Mucosa of descending colon (tissue), 3 donors: ENCODE measurements at regions not wholly inside any gene's neighbourhood (a gene's known extent, or its start where the extent isn't known, plus 50 kb on each side); places are given as distances from the start of the nearest gene placed in this dataset.

Source experiments
- ATAC-seq: fragments of 200-7000 bp; cut with Tn5 transposase; one replicate; pipeline ENCODE4 v1.9.1; 2020; ENCODE audit warnings: mild to moderate bottlenecking, moderate library complexity
- DNase-seq, 3 donors: peaks; one replicate each; pipeline ENCODE4 v3.0.0-alpha.2; 2020
- H3K36me3 ChIP-seq: fragments of 200-600 bp; one replicate; pipeline ENCODE4 v1.8.0; 2021; ENCODE audit warnings: low read depth, mild to moderate bottlenecking
- H3K4me1 ChIP-seq: fragments of 200-600 bp; one replicate; pipeline ENCODE4 v1.8.0; 2021; ENCODE audit warnings: low read depth, mild to moderate bottlenecking
- H3K4me3 ChIP-seq: fragments of 200-600 bp; one replicate; pipeline ENCODE4 v1.8.0; 2021; ENCODE audit warnings: mild to moderate bottlenecking
- H3K9me3 ChIP-seq: fragments of 200-600 bp; one replicate; pipeline ENCODE4 v1.8.0; 2021; ENCODE audit warnings: mild to moderate bottlenecking
- intact Hi-C, 2 donors: fragments of 100-400 bp; cut with DNase I in 1 of 2; cut with micrococcal nuclease in 1 of 2; formaldehyde crosslinking; loops; one replicate each; pipeline versions ENCODE4 v1.11.0 to v1.11.1; 2022; cut with DNase I, micrococcal nuclease
- TF ChIP-seq, protein P1 (sequence below): fragments of 200-600 bp; IDR thresholded peaks from one replicate; pipeline ENCODE4 v1.8.0; 2022; ENCODE audit warnings: antibody characterized with exemption, mild to moderate bottlenecking
- donor health status: DM: no; HTN: no; CAD: no; lungs with moderate emphysema.
- donor health status: DM: no; HTN: no; CAD: no.
- donor health status: DM: no; HTN: yes; CAD: no.

DNA sequence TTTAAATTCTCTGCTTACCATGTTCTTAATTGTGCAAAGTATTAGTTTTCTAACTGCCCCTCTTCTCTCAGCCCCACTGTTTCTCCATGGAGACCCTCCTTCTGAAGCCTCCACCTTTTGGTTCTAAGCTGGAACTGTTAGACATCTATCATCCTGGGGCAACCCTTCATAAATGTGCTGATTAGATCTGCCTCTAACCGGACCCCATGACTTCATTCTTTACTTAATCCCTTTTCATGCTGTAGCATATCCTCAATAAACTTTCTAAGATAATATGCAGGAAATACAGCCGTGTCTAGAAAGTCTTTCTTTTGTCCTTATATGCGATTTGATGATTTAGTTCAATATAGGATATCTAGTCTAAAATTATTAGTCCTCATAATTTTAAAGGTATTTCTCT is 1020.1 kb downstream of the ADGRL2 start:
- TF ChIP-seq, protein P1, sequence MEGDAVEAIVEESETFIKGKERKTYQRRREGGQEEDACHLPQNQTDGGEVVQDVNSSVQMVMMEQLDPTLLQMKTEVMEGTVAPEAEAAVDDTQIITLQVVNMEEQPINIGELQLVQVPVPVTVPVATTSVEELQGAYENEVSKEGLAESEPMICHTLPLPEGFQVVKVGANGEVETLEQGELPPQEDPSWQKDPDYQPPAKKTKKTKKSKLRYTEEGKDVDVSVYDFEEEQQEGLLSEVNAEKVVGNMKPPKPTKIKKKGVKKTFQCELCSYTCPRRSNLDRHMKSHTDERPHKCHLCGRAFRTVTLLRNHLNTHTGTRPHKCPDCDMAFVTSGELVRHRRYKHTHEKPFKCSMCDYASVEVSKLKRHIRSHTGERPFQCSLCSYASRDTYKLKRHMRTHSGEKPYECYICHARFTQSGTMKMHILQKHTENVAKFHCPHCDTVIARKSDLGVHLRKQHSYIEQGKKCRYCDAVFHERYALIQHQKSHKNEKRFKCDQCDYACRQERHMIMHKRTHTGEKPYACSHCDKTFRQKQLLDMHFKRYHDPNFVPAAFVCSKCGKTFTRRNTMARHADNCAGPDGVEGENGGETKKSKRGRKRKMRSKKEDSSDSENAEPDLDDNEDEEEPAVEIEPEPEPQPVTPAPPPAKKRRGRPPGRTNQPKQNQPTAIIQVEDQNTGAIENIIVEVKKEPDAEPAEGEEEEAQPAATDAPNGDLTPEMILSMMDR = no peak

DNA sequence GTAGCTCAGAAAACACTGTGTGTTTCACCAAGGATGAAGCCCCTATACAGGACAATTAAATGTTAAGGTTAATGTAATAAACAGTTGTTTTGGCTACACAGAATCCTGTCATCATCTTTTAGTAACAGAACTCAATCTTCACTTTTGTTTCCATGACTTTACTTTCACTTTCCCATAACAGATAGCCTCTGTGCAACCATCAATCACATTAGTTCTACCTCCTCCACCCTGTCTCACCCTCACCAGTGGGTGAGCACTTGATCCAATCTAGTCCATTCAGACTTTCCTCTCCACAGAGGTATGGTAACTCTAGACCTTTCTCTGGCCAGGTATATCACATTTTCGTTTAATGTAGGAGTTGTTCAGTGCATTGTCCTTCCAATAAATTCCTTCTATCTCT is 1018.5 kb downstream of the ADGRL2 start:
- ATAC-seq (no peak), DNase-seq (no peak)
- Histone ChIP-seq H3K4me1 (no peaks in the 10 kb centered on the region), H3K4me3 (no peak overlapping the region), H3K36me3 (no peaks in the 10 kb centered on the region), H3K9me3 (no peaks in the 10 kb centered on the region)
- TF ChIP-seq, protein P1 = no peak
- intact Hi-C loops = no loop called here

More for the DNA sequence above, 1020.1 kb downstream of the ADGRL2 start:
- no peak overlapping the region for H3K4me3 ChIP-seq
- H3K36me3 ChIP-seq = no peaks in the 10 kb centered on the region
- ATAC-seq = no peak
- DNase-seq = no peak
- intact Hi-C loops = no loop called here
- H3K4me1 ChIP-seq = no peaks in the 10 kb centered on the region
- H3K9me3 ChIP-seq = no peaks in the 10 kb centered on the region

DNA sequence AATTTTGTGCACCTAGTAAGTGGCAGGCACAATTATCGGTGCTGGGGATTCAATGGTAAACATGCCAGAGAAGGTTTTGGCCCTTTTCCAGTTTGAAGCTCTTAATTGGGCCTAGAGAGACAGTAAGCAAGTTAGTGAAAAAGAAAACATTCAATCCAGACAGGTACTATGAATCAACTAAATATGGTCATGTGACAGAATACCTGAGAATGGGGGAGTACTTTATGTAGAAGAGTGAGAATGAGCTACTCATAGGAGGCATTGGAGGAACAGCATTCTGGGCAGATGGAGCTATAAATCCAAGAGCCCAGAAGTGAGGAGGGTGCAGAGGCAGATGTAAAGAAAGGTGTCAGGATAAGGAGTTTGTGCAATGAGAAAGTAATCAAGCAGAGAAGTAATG is 1017.9 kb downstream of the ADGRL2 start:
- Histone ChIP-seq H3K36me3 (no peaks in the 10 kb centered on the region), H3K4me1 (no peaks in the 10 kb centered on the region), H3K9me3 (no peaks in the 10 kb centered on the region), H3K4me3 (no peak overlapping the region)
- no peak for ATAC-seq
- TF ChIP-seq, protein P1 = no peak
- intact Hi-C loops = no loop called here
- DNase-seq = no peak

DNA sequence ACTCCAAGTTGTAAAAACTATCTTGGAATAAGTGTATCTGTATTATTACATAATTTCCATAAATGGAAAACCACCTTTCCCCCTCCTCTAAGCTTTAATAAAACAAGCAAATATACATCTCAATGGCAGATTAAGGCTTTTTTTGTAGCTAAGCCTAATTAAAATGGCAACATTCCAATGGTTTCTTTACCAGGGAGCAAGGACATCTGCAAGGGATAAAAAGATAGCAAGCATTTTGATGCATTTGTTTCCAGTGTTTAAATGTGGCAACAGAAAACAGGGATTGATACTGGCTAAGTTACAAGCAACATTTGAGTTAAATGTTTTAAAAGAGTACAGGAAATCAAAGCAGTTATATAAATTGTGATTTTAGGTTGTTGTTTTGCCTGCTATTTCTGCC is 1012.7 kb downstream of the ADGRL2 start:
- DNase-seq (no peak), ATAC-seq (no peak)
- no peaks in the 10 kb centered on the region for H3K4me1 ChIP-seq
- intact Hi-C loops = no loop called here
- H3K9me3 ChIP-seq = no peaks in the 10 kb centered on the region
- TF ChIP-seq, protein P1 = no peak
- H3K36me3 ChIP-seq = no peaks in the 10 kb centered on the region
- H3K4me3 ChIP-seq = no peak overlapping the region

DNA sequence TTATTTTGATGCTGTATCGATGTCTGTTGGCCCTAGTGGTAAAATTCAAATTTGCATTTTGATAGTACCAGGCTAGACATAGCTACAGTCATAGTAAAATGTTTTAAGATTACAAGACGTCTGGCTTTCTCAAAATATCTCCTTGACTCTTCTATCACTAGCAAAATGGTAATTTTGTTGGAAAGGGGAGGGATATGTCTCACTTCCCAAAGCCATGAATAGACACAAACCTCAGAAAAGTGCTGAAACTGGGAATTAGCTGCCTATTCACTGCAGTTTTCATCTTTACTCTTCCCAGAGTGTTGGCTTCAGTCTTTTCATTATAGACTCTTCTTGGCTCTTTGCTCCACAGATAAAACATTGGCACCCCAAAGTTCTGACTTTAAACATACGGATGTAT is 1009.9 kb downstream of the ADGRL2 start:
- no peak for DNase-seq

More for the DNA sequence above, 1009.9 kb downstream of the ADGRL2 start:
- Histone ChIP-seq H3K4me1 (no peaks in the 10 kb centered on the region), H3K4me3 (no peak overlapping the region), H3K9me3 (no peaks in the 10 kb centered on the region), H3K36me3 (no peaks in the 10 kb centered on the region)
- TF ChIP-seq, protein P1 = no peak
- no peak for ATAC-seq
- intact Hi-C loops = no loop called here
